ENCODE measurements at regions not wholly inside any gene's neighbourhood (a gene's known extent, or its start where the extent isn't known, plus 50 kb on each side); places are given as distances from the start of the nearest gene placed in this dataset.

DNA sequence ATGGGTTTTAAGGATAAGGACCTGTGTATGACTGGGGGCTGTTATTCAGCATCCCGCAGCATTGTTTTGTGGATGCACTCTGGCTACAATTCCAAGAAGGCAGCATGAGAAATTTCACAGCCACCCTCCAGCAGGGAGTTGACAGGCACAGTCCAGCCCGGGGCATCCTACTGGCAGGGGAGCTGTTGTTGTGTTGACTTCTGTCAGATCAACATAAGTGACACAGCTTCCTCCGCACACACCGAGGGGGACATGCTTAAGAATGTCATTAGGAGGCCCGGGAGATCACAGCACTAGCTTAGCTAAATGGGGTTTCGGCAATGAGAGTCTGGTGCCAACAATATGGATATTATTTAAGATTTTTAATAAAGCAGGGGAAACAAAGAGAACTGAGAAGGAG is 326.5 kb downstream of the ASMT start:
- TF ChIP-seq, protein P1, sequence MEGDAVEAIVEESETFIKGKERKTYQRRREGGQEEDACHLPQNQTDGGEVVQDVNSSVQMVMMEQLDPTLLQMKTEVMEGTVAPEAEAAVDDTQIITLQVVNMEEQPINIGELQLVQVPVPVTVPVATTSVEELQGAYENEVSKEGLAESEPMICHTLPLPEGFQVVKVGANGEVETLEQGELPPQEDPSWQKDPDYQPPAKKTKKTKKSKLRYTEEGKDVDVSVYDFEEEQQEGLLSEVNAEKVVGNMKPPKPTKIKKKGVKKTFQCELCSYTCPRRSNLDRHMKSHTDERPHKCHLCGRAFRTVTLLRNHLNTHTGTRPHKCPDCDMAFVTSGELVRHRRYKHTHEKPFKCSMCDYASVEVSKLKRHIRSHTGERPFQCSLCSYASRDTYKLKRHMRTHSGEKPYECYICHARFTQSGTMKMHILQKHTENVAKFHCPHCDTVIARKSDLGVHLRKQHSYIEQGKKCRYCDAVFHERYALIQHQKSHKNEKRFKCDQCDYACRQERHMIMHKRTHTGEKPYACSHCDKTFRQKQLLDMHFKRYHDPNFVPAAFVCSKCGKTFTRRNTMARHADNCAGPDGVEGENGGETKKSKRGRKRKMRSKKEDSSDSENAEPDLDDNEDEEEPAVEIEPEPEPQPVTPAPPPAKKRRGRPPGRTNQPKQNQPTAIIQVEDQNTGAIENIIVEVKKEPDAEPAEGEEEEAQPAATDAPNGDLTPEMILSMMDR (IDR thresholded peaks at IDR 0.05; ENCODE audit: extremely low read depth, insufficient read depth, missing control alignments) = no peak
- DNase-seq (ENCODE audit: low spot score) = no peak
- in situ Hi-C loops (cut with MboI; ENCODE audit: low pct_unique_long_range_greater_than_20kb, low sequenced_read_pairs, unreplicated experiment) = no loop called here

DNA sequence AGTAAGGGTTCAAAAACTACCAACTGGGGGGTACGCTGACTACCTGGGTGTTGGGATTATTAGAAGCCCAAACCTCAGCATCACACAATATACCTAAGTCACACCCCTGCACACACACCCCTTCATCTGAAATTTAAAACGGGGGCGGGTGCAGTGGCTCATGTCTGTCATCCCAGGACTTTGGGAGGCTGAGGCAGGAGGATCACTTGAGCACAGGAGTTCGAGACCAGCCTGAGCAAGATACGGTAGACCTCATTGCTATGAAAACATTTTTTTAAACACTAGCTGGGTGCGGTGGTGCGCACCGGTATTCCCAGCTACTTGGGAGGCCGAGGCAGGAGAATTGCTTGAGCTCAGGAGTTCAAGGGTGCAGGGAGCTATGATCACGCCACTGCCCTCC is 331.0 kb downstream of the ASMT start:
- TF ChIP-seq, protein P1 (IDR thresholded peaks at IDR 0.05; ENCODE audit: extremely low read depth, insufficient read depth, missing control alignments) = no peak
- in situ Hi-C loops (cut with MboI; ENCODE audit: low pct_unique_long_range_greater_than_20kb, low sequenced_read_pairs, unreplicated experiment) = no loop called here
- DNase-seq (ENCODE audit: low spot score) = no peak

DNA sequence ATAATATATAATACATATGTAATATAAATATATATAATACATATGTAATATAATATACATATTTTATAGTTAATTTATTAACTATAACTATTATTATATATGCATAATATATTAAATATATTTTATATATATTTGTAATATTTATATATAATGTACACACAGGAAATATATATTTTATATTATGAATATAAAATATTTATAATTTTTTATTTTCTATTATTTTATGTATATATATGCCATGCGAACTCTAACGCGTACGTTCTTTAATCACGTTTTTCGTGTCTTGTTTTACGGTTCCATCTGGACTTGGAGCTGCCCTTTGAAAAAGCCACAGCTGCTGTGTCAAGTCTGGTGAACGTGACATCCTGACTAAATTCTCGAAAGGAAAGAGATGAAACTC is 332.1 kb downstream of the ASMT start:
- TF ChIP-seq, protein P1 (IDR thresholded peaks at IDR 0.05; ENCODE audit: extremely low read depth, insufficient read depth, missing control alignments) = no peak
- in situ Hi-C loops (cut with MboI; ENCODE audit: low pct_unique_long_range_greater_than_20kb, low sequenced_read_pairs, unreplicated experiment) = no loop called here
- DNase-seq (ENCODE audit: low spot score) = no peak

Measured in GM13977 (cell line).